ENCODE measurements at regions not wholly inside any gene's neighbourhood (a gene's known extent, or its start where the extent isn't known, plus 50 kb on each side); places are given as distances from the start of the nearest gene placed in this dataset.

GRCh38 chr18:22670914-22671313, 253.2 kb upstream of the CTAGE1 start:
- no peak for ATAC-seq
- H3K27me3 ChIP-seq = no peaks in the 10 kb centered on the region
- H3K27ac ChIP-seq = peak overlapping the region in 1 of 4 donors; percentile 21
- TF ChIP-seq CTCF (IDR thresholded peaks at IDR 0.05) (no peak), POLR2A (IDR thresholded peaks at IDR 0.05) (no peak)
- H3K4me1 ChIP-seq = peaks cover 15% of the 10 kb centered on the region
- WGBS, 2 donors = 40 to 44% methylated on average over 1 of the region's 1 CpG
- no peaks in the 10 kb centered on the region for H3K36me3 ChIP-seq (replicated peaks in 1 of 2; ENCODE audit: insufficient read depth in 1 of 2, low read depth in 2 of 2)
- intact Hi-C loops (cut with DNase I) = loop anchor here (10.0 kb wide), 1 partner anchor 56 kb away; no protein-coding TSS in a partner anchor
- H3K4me3 ChIP-seq = no peak overlapping the region
- no peak for DNase-seq
- H3K9me3 ChIP-seq = no peaks in the 10 kb centered on the region

- ATAC-seq (no peak), DNase-seq (no peak)
- no peaks in the 10 kb centered on the region for H3K36me3 ChIP-seq (replicated peaks in 1 of 2; ENCODE audit: insufficient read depth in 1 of 2, low read depth in 2 of 2)
- H3K27ac ChIP-seq = no peak overlapping the region
- 64 to 70% methylated on average over 3 of the region's 3 CpGs for WGBS, 2 donors
- H3K4me3 ChIP-seq = no peak overlapping the region
- peaks cover 15% of the 10 kb centered on the region for H3K4me1 ChIP-seq
- H3K27me3 ChIP-seq = no peaks in the 10 kb centered on the region
- intact Hi-C loops (cut with DNase I) = loop anchor here (10.0 kb wide), 1 partner anchor 59 kb away; no protein-coding TSS in a partner anchor
- TF ChIP-seq CTCF (IDR thresholded peaks at IDR 0.05) = no peak
- no peak for TF ChIP-seq POLR2A (IDR thresholded peaks at IDR 0.05)
- H3K9me3 ChIP-seq = no peaks in the 10 kb centered on the region
Observed at GRCh38 chr18:22673182-22673862, 255.6 kb upstream of the CTAGE1 start.

- Histone ChIP-seq H3K36me3 (replicated peaks in 1 of 2; ENCODE audit: insufficient read depth in 1 of 2, low read depth in 2 of 2) (no peaks in the 10 kb centered on the region), H3K27ac (no peak overlapping the region), H3K9me3 (no peaks in the 10 kb centered on the region), H3K4me3 (no peak overlapping the region), H3K27me3 (no peaks in the 10 kb centered on the region), H3K4me1 (peaks cover 15% of the 10 kb centered on the region)
- intact Hi-C loops (cut with DNase I) = loop anchor here (10.0 kb wide), 1 partner anchor 59 kb away; no protein-coding TSS in a partner anchor
- 74 to 85% methylated on average over 3 of the region's 3 CpGs for WGBS, 2 donors
- no peak for TF ChIP-seq POLR2A (IDR thresholded peaks at IDR 0.05)
- no peak for TF ChIP-seq CTCF (IDR thresholded peaks at IDR 0.05)
- DNase-seq (no peak), ATAC-seq (no peak)
Observed at GRCh38 chr18:22674272-22674671, 256.6 kb upstream of the CTAGE1 start.

- H3K9me3 ChIP-seq = no peaks in the 10 kb centered on the region
- no peaks in the 10 kb centered on the region for H3K27me3 ChIP-seq
- ATAC-seq (no peak), DNase-seq (no peak)
- H3K36me3 ChIP-seq (replicated peaks in 1 of 2; ENCODE audit: insufficient read depth in 1 of 2, low read depth in 2 of 2) = no peaks in the 10 kb centered on the region
- H3K27ac ChIP-seq = no peak overlapping the region
- H3K4me1 ChIP-seq = peaks cover 15% of the 10 kb centered on the region
- intact Hi-C loops (cut with DNase I) = loop anchor here (10.0 kb wide), 1 partner anchor 60 kb away; no protein-coding TSS in a partner anchor
- H3K4me3 ChIP-seq = no peak overlapping the region
- TF ChIP-seq CTCF (IDR thresholded peaks at IDR 0.05) (no peak), POLR2A (IDR thresholded peaks at IDR 0.05) (no peak)
Observed at GRCh38 chr18:22675006-22675405, 257.3 kb upstream of the CTAGE1 start.

- Histone ChIP-seq H3K4me3 (no peak overlapping the region), H3K4me1 (peaks cover 6% of the 10 kb centered on the region), H3K36me3 (replicated peaks in 1 of 2; ENCODE audit: insufficient read depth in 1 of 2, low read depth in 2 of 2) (no peaks in the 10 kb centered on the region), H3K27me3 (no peaks in the 10 kb centered on the region), H3K9me3 (no peaks in the 10 kb centered on the region), H3K27ac (no peak overlapping the region)
- intact Hi-C loops (cut with DNase I) = loop anchor here (10.0 kb wide), 1 partner anchor 62 kb away; no protein-coding TSS in a partner anchor
- DNase-seq (no peak), ATAC-seq (no peak)
- TF ChIP-seq CTCF (IDR thresholded peaks at IDR 0.05) (no peak), POLR2A (IDR thresholded peaks at IDR 0.05) (no peak)
- WGBS, 2 donors = 75 to 79% methylated on average over 2 of the region's 2 CpGs
Observed at GRCh38 chr18:22676423-22676822, 256.7 kb upstream of the RBBP8 start.

All from body of pancreas (tissue), 4 donors.